ENCODE measurements at regions not wholly inside any gene's neighbourhood (a gene's known extent, or its start where the extent isn't known, plus 50 kb on each side); places are given as distances from the start of the nearest gene placed in this dataset.

DNA sequence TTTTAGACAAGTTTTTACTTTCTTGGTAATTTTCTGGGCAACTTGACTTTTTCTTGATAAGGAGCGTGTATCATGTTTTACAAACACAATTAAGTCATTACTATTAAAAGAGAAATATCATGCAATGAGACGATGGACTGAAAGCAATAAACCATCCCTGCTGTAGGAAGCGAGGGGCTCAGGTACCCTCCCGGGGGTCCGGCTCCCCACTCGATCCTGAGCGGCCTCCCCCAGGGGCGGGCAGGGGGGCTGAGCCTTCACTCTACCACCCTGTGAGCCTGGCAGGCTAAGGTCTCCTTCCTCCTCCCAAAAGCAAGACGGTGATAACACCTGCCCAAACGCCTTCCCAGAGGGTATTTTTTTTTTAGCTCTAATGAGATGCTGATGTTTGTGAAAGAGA, 51.8 kb upstream of the ADGRA1 start:
- WGBS, 2 donors = 43 to 52% methylated on average over 10 of the region's 10 CpGs
- Histone ChIP-seq H3K27me3 (peaks cover 0 to 27% of the 10 kb centered on the region in 2 donors), H3K4me1 (no peaks in the 10 kb centered on the region), H3K27ac (no peak overlapping the region), H3K36me3 (no peaks in the 10 kb centered on the region), H3K4me3 (no peak overlapping the region), H3K9me3 (no peaks in the 10 kb centered on the region)
- no peak for TF ChIP-seq EP300 (IDR thresholded peaks at IDR 0.05)
- no peak for DNase-seq (ENCODE audit: low spot score in 2 of 2)

DNA sequence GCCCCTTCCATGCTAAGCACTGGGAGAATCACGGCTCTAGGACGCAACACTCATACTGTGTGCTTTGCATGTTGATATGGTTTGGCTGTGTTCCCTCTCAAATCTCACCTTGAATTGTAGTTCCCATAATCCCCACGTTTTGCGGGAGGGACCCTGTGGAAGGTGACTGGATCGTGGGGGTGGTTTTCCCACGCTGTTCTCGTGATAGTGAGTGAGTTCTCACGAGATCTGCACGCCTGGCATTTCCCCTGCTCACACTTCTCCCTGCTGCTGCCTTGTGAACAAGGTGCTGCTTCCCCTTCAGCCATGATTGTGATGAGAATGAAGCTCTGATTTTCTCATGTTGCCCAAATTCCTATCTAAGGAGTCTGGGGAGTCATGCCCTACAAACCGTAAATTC, 53.0 kb upstream of the ADGRA1 start:
- Histone ChIP-seq H3K4me3 (no peak overlapping the region), H3K9me3 (no peaks in the 10 kb centered on the region), H3K27ac (no peak overlapping the region), H3K4me1 (no peaks in the 10 kb centered on the region), H3K36me3 (no peaks in the 10 kb centered on the region), H3K27me3 (peaks cover 0 to 19% of the 10 kb centered on the region in 2 donors)
- WGBS, 2 donors = 76 to 79% methylated on average over 10 of the region's 10 CpGs
- no peak for DNase-seq (ENCODE audit: low spot score in 2 of 2)
- TF ChIP-seq EP300 (IDR thresholded peaks at IDR 0.05) (no peak), POLR2A (IDR thresholded peaks at IDR 0.05) (no peak)
- TF ChIP-seq, protein P1, sequence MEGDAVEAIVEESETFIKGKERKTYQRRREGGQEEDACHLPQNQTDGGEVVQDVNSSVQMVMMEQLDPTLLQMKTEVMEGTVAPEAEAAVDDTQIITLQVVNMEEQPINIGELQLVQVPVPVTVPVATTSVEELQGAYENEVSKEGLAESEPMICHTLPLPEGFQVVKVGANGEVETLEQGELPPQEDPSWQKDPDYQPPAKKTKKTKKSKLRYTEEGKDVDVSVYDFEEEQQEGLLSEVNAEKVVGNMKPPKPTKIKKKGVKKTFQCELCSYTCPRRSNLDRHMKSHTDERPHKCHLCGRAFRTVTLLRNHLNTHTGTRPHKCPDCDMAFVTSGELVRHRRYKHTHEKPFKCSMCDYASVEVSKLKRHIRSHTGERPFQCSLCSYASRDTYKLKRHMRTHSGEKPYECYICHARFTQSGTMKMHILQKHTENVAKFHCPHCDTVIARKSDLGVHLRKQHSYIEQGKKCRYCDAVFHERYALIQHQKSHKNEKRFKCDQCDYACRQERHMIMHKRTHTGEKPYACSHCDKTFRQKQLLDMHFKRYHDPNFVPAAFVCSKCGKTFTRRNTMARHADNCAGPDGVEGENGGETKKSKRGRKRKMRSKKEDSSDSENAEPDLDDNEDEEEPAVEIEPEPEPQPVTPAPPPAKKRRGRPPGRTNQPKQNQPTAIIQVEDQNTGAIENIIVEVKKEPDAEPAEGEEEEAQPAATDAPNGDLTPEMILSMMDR (IDR thresholded peaks at IDR 0.05) = no peak

DNA sequence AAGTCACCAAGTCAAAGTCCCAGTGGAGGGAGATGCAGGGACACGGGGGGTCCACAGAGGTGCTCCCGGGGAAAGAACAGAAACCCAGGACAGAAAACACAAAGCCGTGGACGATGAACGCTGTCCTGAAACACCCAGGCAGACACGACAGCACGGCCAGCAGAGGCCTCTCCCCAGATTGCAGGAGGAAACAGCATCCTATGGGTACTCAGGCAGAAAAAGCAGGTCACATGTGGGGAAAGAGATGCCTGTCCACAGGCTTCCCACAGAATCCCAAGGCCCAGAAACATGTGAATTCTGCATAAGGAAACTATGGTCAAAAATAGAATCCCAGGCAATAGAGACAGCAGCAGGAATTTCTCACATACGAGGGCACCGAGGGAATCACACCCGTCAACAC, 53.6 kb upstream of the ADGRA1 start:
- Histone ChIP-seq H3K27ac (peak overlapping the region in 1 of 4 donors; percentile 42), H3K27me3 (peaks cover 0 to 16% of the 10 kb centered on the region in 2 donors), H3K9me3 (no peaks in the 10 kb centered on the region), H3K36me3 (no peaks in the 10 kb centered on the region), H3K4me1 (no peaks in the 10 kb centered on the region), H3K4me3 (no peak overlapping the region)
- TF ChIP-seq EP300 (IDR thresholded peaks at IDR 0.05) (no peak), POLR2A (IDR thresholded peaks at IDR 0.05) (no peak)
- TF ChIP-seq, protein P1 (IDR thresholded peaks at IDR 0.05) = no peak
- WGBS, 2 donors = 80 to 89% methylated on average over 10 of the region's 10 CpGs
- DNase-seq (ENCODE audit: low spot score in 2 of 2) = no peak

DNA sequence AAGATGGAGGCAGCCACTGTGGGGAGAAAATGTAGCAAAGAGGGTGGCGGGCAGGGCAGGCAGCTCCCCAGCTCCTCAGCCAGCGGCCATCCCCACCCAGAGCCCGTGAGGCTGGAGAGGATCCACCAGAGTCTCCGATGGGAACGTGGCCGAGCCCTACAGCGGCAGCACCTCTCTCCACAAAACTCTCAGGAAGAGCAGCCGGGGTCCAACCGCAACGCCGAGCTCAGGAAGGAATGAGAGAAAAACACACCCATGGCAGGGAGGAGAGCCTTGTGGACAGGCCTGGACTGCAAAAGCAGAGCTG, 54.0 kb upstream of the ADGRA1 start:
- TF ChIP-seq EP300 (IDR thresholded peaks at IDR 0.05) = no peak
- Histone ChIP-seq H3K4me3 (no peak overlapping the region), H3K36me3 (no peaks in the 10 kb centered on the region), H3K9me3 (no peaks in the 10 kb centered on the region), H3K27ac (peak overlapping the region in 2 of 4 donors; percentile 28 to 42), H3K27me3 (peaks cover 0 to 16% of the 10 kb centered on the region in 2 donors), H3K4me1 (no peaks in the 10 kb centered on the region)
- DNase-seq (ENCODE audit: low spot score in 2 of 2) = no peak
- 75 to 80% methylated on average over 11 of the region's 11 CpGs for WGBS, 2 donors

DNA sequence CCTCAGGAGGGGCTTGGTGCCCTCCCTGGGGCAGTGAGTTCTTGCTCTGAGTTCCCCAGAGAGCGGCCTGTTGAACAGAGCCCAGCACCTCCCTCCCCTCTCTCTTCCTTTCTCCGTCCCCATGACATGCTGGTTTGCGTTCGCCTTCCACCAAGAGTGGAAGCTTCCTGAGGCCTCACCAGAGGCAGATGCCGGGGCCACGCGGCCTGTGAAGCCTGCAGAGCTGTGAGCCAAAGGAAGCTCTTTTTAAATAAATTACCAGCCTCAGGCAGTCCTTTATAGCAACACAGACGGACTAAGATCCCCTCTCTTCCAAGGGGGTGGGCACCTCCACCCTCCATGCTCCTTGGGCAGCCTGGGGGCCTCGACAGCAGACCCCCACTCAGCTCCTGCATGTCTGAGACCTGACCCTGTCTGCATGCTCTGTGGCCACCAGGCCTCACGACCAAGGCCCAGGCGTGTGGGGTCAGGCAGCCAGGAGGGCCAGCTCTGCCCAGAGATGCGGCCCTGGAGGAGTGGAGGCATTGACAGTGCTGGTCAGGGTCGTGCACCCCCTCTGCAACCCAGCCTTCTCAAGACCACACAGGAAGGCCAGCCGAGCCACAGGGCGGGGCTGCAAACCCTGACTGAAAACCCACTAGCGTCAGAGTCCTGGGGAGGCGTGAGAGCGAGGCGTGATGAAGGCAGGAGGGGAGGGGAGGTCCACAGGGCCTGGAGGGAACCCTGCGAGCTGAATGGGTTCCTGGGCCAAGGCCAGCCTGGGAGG, 54.6 kb upstream of the ADGRA1 start:
- Histone ChIP-seq H3K27ac (peak overlapping the region in 2 of 4 donors; percentile 28 to 42), H3K27me3 (peaks cover 0 to 12% of the 10 kb centered on the region in 2 donors), H3K4me1 (no peaks in the 10 kb centered on the region), H3K36me3 (no peaks in the 10 kb centered on the region), H3K4me3 (no peak overlapping the region), H3K9me3 (no peaks in the 10 kb centered on the region)
- no peak for TF ChIP-seq EP300 (IDR thresholded peaks at IDR 0.05)
- TF ChIP-seq, protein P1 (IDR thresholded peaks at IDR 0.05) = no peak
- no peak for TF ChIP-seq POLR2A (IDR thresholded peaks at IDR 0.05)
- no peak for DNase-seq (ENCODE audit: low spot score in 2 of 2)
- 64 to 73% methylated on average over 18 to 20 of the region's 20 CpGs for WGBS, 2 donors

DNA sequence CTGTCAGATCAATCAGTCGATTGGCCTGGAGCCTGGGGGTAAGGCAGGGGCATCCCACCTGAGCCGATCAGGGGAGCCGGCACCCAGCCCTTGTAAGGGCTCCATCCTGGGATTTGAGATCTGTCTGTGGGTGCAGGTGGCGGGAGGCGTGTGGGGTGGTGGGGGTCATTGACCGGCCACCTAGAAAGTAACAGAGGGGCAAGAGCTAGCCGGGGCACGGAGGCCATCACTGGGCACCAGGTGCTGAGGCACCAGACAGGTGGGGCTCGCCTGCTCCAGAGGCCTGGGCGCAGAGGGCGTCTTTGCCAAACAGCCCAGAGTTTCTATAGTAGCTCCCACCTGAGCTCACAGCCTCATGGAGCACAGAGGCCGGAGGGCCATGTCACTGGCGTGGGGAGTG, 55.5 kb upstream of the ADGRA1 start:
- Histone ChIP-seq H3K4me1 (no peaks in the 10 kb centered on the region), H3K27ac (no peak overlapping the region), H3K9me3 (no peaks in the 10 kb centered on the region), H3K27me3 (peaks cover 0 to 17% of the 10 kb centered on the region in 2 donors), H3K36me3 (no peaks in the 10 kb centered on the region), H3K4me3 (no peak overlapping the region)
- TF ChIP-seq POLR2A (IDR thresholded peaks at IDR 0.05) = no peak
- WGBS, 2 donors = 92 to 100% methylated on average over 5 to 11 of the region's 13 CpGs
- DNase-seq (ENCODE audit: low spot score in 2 of 2) = no peak
